ENCODE measurements at regions not wholly inside any gene's neighbourhood (a gene's known extent, or its start where the extent isn't known, plus 50 kb on each side); places are given as distances from the start of the nearest gene placed in this dataset.

GRCh38 chr10:113493195-113493594 lies 59.7 kb upstream of the HABP2 start:
- no peak for TF ChIP-seq CTCF (IDR thresholded peaks at IDR 0.05)
- no peak for TF ChIP-seq POLR2A (IDR thresholded peaks at IDR 0.05)
